ENCODE measurements at regions not wholly inside any gene's neighbourhood (a gene's known extent, or its start where the extent isn't known, plus 50 kb on each side); places are given as distances from the start of the nearest gene placed in this dataset.

- TF ChIP-seq ATF6 (CRISPR knock-in tag; IDR thresholded peaks at IDR 0.05) (no peak), ESRRA (CRISPR knock-in tag; IDR thresholded peaks at IDR 0.05; ENCODE audit: borderline replicate concordance) (no peak), HMGXB4 (CRISPR knock-in tag; IDR thresholded peaks at IDR 0.05) (no peak), E2F5 (CRISPR knock-in tag; IDR thresholded peaks at IDR 0.05) (no peak), ZNF416 (CRISPR knock-in tag; IDR thresholded peaks at IDR 0.05) (no peak), MAX (CRISPR knock-in tag; IDR thresholded peaks at IDR 0.05) (no peak), RORB (CRISPR knock-in tag; IDR thresholded peaks at IDR 0.05) (no peak), ZNF423 (CRISPR knock-in tag; IDR thresholded peaks at IDR 0.05) (no peak), ZNF396 (CRISPR knock-in tag; IDR thresholded peaks at IDR 0.05; ENCODE audit: borderline replicate concordance) (no peak), CTCF (IDR thresholded peaks at IDR 0.05) (no peak), PRRX2 (CRISPR knock-in tag; IDR thresholded peaks at IDR 0.05) (no peak), CBFB (CRISPR knock-in tag; IDR thresholded peaks at IDR 0.05; ENCODE audit: low read depth) (no peak), AR (CRISPR knock-in tag; IDR thresholded peaks at IDR 0.05) (no peak)
- ChIA-PET POLR2A (no interaction called here), CTCF (interaction anchor here (1.1 to 1.8 kb wide), 2 partner anchors 14 to 15 kb away, joined by 4 to 7 read pairs; no protein-coding TSS in a partner anchor)
- Mint-ChIP-seq H3K9me3 (no peaks in the 10 kb centered on the region), H3K4me3 (no peak overlapping the region), H3K36me3 (no peaks in the 10 kb centered on the region), H3K27ac (no peak overlapping the region), H3K4me1 (peaks cover 3% of the 10 kb centered on the region), H3K27me3 (ENCODE audit: low read depth) (no peaks in the 10 kb centered on the region)
- ATAC-seq (no peak), DNase-seq (ENCODE audit: low spot score) (no peak)
Measured at GRCh38 chr13:99642006-99642405, 140.7 kb downstream of the TM9SF2 start.

GRCh38 chr13:99640260-99640659 is 139.0 kb downstream of the TM9SF2 start:
- Mint-ChIP-seq H3K4me3 (no peak overlapping the region), H3K9me3 (no peaks in the 10 kb centered on the region), H3K27me3 (ENCODE audit: low read depth) (no peaks in the 10 kb centered on the region), H3K27ac (no peak overlapping the region), H3K36me3 (no peaks in the 10 kb centered on the region), H3K4me1 (no peaks in the 10 kb centered on the region)
- no peak for DNase-seq (ENCODE audit: low spot score)
- POLR2A ChIA-PET, result interaction anchor here (0.5 to 0.6 kb wide), 2 partner anchors 88 to 114 kb away, joined by 3 read pairs; no protein-coding TSS in a partner anchor
- CTCF ChIA-PET, result interaction anchor here (1.0 to 1.3 kb wide), 2 partner anchors 23 to 29 kb away, joined by 3 read pairs; no protein-coding TSS in a partner anchor
- no peak for ATAC-seq
- TF ChIP-seq SMAD4 (CRISPR knock-in tag; IDR thresholded peaks at IDR 0.05) (no peak), ZSCAN18 (CRISPR knock-in tag; IDR thresholded peaks at IDR 0.05) (no peak), TP53 (CRISPR knock-in tag; IDR thresholded peaks at IDR 0.05) (no peak), AFF4 (CRISPR knock-in tag; IDR thresholded peaks at IDR 0.05; ENCODE audit: borderline replicate concordance) (no peak), ZNF671 (CRISPR knock-in tag; IDR thresholded peaks at IDR 0.05) (no peak), TCF7 (CRISPR knock-in tag; IDR thresholded peaks at IDR 0.05; ENCODE audit: low read depth) (no peak), ESRRA (CRISPR knock-in tag; IDR thresholded peaks at IDR 0.05; ENCODE audit: borderline replicate concordance) (no peak), MXD4 (CRISPR knock-in tag; IDR thresholded peaks at IDR 0.05; ENCODE audit: borderline replicate concordance) (no peak)
